Progenitor cell of endocrine pancreas (in vitro differentiated cells): ENCODE measurements at regions not wholly inside any gene's neighbourhood (a gene's known extent, or its start where the extent isn't known, plus 50 kb on each side); places are given as distances from the start of the nearest gene placed in this dataset.

Experiments
- DNase-seq: peaks from one replicate; pipeline ENCODE4 v3.0.0; 2021; ENCODE audit warnings: low spot score; ENCODE audit not compliant: unreplicated experiment
- H3K27ac Mint-ChIP-seq: 2 replicates; pipeline ENCODE4 v1.8.0; 2021; ENCODE audit warnings: mild to moderate bottlenecking, moderate library complexity, mixed read lengths
- H3K27me3 Mint-ChIP-seq: 2 replicates; pipeline ENCODE4 v1.8.0; 2021; ENCODE audit warnings: mixed read lengths
- H3K36me3 Mint-ChIP-seq: 2 replicates; pipeline ENCODE4 v1.8.0; 2022; ENCODE audit warnings: mixed read lengths; ENCODE audit not compliant: insufficient read depth
- H3K4me1 Mint-ChIP-seq: 2 replicates; pipeline ENCODE4 v1.8.0; 2021; ENCODE audit warnings: low read depth, mixed read lengths
- H3K4me3 Mint-ChIP-seq: 2 replicates; pipeline ENCODE4 v1.8.0; 2021; ENCODE audit warnings: low read depth, mild to moderate bottlenecking, moderate library complexity, mixed read lengths
- H3K9me3 Mint-ChIP-seq: 2 replicates; pipeline ENCODE4 v1.8.0; 2021; ENCODE audit warnings: low read depth, mixed read lengths
- TF ChIP-seq, protein P1 (sequence below): fragments of 200-600 bp; sonication (generic); IDR thresholded peaks from one replicate; pipeline ENCODE4 v1.5.0; 2021; ENCODE audit warnings: antibody characterized with exemption, mild to moderate bottlenecking; ENCODE audit not compliant: unreplicated experiment

DNA sequence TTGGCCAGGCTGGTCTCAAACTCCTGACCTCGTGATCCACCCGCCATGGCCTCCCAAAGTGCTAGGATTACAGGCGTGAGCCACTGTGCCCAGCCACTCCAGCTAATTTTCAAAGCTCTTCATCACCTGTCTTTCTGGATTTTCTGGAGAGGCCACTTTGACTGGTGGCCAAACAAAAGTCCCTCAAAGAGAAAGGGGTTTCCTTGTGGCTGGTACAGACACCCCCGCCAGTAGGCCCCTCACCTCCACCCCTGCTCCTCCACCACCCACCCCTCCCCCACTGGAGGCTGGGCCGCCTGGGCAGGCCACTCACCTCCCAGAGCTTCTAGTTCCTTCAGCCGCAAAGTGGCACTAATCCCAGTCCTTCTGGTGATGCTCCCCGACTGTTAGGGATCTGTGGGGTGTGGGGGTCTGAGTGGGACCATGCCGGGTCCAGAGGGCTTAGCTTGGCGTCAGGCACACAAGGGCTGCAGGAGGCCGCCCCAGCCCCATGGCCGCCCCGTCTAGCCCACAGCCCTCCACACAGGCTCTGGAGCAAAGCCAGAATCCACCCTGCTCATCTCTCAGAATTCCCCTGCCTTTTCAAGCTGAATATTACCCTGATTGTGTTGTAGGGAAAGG is 182.0 kb upstream of the IER5L start:
- peaks cover 7% of the 10 kb centered on the region for H3K4me1 Mint-ChIP-seq
- TF ChIP-seq, protein P1, sequence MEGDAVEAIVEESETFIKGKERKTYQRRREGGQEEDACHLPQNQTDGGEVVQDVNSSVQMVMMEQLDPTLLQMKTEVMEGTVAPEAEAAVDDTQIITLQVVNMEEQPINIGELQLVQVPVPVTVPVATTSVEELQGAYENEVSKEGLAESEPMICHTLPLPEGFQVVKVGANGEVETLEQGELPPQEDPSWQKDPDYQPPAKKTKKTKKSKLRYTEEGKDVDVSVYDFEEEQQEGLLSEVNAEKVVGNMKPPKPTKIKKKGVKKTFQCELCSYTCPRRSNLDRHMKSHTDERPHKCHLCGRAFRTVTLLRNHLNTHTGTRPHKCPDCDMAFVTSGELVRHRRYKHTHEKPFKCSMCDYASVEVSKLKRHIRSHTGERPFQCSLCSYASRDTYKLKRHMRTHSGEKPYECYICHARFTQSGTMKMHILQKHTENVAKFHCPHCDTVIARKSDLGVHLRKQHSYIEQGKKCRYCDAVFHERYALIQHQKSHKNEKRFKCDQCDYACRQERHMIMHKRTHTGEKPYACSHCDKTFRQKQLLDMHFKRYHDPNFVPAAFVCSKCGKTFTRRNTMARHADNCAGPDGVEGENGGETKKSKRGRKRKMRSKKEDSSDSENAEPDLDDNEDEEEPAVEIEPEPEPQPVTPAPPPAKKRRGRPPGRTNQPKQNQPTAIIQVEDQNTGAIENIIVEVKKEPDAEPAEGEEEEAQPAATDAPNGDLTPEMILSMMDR, result no peak
- H3K36me3 Mint-ChIP-seq, result no peaks in the 10 kb centered on the region
- no peak overlapping the region for H3K4me3 Mint-ChIP-seq
- H3K27ac Mint-ChIP-seq, result no peak overlapping the region
- H3K9me3 Mint-ChIP-seq, result peaks cover 4% of the 10 kb centered on the region
- no peak for DNase-seq
- no peaks in the 10 kb centered on the region for H3K27me3 Mint-ChIP-seq

DNA sequence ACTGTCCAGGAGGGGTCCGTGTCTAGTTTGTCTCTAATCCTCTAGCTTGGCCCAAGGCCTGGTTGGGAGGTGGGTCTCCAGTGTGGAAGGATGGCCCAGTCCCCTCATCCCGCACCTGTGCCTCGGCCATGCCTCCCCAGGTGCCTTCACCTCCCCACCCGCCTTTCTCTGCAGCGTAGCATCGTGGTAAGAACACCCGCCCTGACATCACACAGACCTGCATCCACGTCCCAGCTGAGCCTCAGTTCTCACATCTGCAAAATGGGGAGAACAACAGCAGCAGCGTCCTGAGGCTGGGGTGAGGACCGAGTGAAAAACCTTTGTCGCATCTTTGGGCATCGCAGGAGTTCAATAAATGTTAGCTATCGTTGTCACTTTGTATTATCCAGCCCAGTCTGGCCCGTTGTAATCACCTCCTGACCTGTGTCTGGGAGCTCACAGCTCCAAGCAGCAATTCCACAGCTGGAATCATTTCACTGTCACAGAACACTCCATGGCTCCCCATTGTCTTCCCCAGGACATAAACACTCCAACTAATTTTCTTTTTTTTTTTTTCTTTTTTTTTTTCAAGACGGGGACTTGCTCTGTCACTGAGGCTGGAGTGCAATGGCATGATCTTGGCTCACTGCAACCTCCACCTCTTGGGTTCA is 181.2 kb upstream of the IER5L start:
- no peak overlapping the region for H3K4me3 Mint-ChIP-seq
- H3K4me1 Mint-ChIP-seq, result peaks cover 7% of the 10 kb centered on the region
- TF ChIP-seq, protein P1, result no peak
- H3K36me3 Mint-ChIP-seq, result no peaks in the 10 kb centered on the region
- peaks cover 4% of the 10 kb centered on the region for H3K9me3 Mint-ChIP-seq
- H3K27me3 Mint-ChIP-seq, result no peaks in the 10 kb centered on the region
- DNase-seq, result no peak
- H3K27ac Mint-ChIP-seq, result no peak overlapping the region

DNA sequence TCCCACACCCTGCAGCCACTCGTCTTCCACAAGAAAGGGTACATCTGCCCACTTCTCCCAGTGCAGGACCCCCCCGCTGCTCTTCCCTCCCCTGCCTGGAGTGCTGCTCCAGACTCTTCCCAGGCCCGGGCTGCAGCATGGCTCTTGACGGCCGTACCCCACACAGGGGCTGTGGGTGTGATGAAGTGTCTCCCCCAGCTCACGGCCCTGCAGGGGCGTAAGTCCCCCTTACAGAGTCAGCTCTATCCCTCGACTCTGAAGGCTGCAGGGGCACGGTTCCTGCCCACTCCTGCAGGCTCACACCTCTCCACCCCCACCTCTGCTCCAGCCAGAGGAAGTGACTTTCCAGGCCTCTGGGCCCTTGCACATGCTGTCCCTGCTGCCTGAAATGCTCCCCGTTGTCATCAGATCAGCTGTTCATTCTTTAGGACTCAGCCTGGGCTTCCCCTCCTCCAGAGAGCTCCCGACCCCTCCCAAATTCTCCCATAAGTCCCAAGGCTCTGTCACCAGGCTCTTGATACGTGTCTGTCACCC is 180.6 kb upstream of the IER5L start:
- Mint-ChIP-seq H3K27me3 (no peaks in the 10 kb centered on the region), H3K36me3 (no peaks in the 10 kb centered on the region), H3K9me3 (peaks cover 4% of the 10 kb centered on the region), H3K4me3 (no peak overlapping the region), H3K27ac (no peak overlapping the region), H3K4me1 (peaks cover 7% of the 10 kb centered on the region)
- TF ChIP-seq, protein P1, result no peak
- DNase-seq, result no peak

DNA sequence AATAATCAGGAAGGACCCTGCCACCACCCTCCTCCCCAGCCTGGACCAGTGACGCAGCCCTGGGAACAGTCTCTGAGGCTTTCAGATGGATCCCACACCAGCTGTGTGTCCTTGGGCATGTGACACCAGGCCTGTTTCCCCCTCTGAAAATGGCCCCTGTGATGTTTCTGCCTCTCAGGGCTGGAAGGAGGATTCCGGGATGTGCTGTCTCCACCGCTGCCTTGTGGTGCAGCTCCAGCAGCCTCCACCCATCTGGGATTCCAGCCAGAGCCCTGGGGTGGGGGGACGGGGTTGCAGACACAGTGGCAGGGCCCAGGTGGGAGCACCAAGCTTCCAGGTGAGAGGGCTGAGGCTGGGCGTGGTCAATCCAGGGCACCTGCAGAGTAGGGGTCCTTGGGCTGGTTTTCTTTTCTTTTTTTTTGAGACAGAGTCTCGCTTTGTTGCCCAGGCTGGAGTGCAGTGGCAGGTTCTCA is 179.7 kb upstream of the IER5L start:
- no peak for DNase-seq
- no peak overlapping the region for H3K27ac Mint-ChIP-seq
- no peak overlapping the region for H3K4me3 Mint-ChIP-seq
- TF ChIP-seq, protein P1, result no peak
- H3K36me3 Mint-ChIP-seq, result no peaks in the 10 kb centered on the region
- peaks cover 4% of the 10 kb centered on the region for H3K9me3 Mint-ChIP-seq
- H3K4me1 Mint-ChIP-seq, result peaks cover 7% of the 10 kb centered on the region
- H3K27me3 Mint-ChIP-seq, result no peaks in the 10 kb centered on the region

DNA sequence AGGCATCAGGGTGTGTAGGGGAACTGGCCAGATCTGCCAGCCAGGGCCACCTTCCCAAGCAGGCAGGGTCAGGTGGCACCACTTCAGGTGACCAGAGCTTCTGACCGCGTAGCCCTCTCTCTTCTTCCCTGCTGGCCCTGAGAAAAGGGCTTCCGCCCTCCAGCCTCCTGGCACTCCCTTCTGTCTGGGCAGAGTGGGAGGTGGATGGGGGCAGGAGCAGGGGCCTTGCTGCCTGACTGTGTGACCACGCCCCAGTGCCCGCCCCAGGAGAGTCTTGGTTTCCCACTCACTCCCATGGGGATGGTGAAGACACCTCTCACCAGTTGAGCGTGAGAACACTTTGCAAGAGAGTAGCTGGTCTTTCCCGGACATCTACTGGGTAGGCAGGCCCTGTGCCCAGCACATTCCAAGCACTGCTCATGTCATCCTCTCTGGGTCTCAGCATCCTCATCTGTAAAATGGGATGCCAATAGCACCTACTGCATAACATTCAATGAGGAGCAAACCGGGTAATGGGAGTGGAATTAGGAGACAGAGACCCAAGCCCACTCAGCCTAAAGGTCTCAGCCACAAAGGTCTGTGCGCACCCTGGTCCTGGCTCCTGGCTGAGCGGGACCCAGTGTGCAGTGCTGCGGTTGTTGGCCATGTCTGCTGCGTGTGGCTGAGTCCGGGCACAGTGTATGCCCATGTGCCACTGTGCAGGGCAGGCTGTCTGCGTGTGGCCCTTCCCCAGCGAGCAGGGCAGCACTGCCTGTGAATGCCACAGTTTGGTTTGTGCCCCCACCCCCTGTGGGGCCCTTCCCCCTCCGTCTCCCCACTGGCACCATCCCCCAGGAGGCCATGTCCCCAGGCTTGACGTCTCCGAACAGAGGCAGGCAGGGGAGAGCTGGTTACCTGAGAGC is 179.1 kb upstream of the IER5L start:
- H3K4me3 Mint-ChIP-seq, result no peak overlapping the region
- H3K27me3 Mint-ChIP-seq, result no peaks in the 10 kb centered on the region
- DNase-seq, result no peak
- H3K4me1 Mint-ChIP-seq, result peaks cover 3% of the 10 kb centered on the region
- H3K9me3 Mint-ChIP-seq, result peaks cover 4% of the 10 kb centered on the region
- H3K27ac Mint-ChIP-seq, result no peak overlapping the region
- H3K36me3 Mint-ChIP-seq, result no peaks in the 10 kb centered on the region
- TF ChIP-seq, protein P1, result no peak
